NCI-H524 (cell line): ENCODE measurements at regions not wholly inside any gene's neighbourhood (a gene's known extent, or its start where the extent isn't known, plus 50 kb on each side); places are given as distances from the start of the nearest gene placed in this dataset.

Experiments
- DNase-seq, 2 experiments: peaks; one replicate each; lab custom pipeline; 2025; lab: John Stamatoyannopoulos, UW

- no peak for DNase-seq
Observed at GRCh38 chr4:165667969-165668368, 205.1 kb upstream of the TLL1 start.

GRCh38 chr4:165668694-165669093 lies 204.3 kb upstream of the TLL1 start:
- no peak for DNase-seq

GRCh38 chr4:165677081-165677480 lies 196.0 kb upstream of the TLL1 start:
- DNase-seq: no peak

- DNase-seq: no peak
Observed at GRCh38 chr4:165678236-165678935, 194.7 kb upstream of the TLL1 start.

GRCh38 chr4:165678936-165679325 lies 194.1 kb upstream of the TLL1 start:
- DNase-seq: no peak

- DNase-seq: no peak
Observed at GRCh38 chr4:165680821-165681220, 192.2 kb upstream of the TLL1 start.

- no peak for DNase-seq
Observed at GRCh38 chr4:165682611-165683010, 190.4 kb upstream of the TLL1 start.

GRCh38 chr4:165684177-165684805 lies 188.7 kb upstream of the TLL1 start:
- no peak for DNase-seq

- no peak for DNase-seq
Observed at GRCh38 chr4:165686756-165687155, 186.3 kb upstream of the TLL1 start.

GRCh38 chr4:165689159-165689558 lies 183.9 kb upstream of the TLL1 start:
- DNase-seq: no peak

- DNase-seq: no peak
Observed at GRCh38 chr4:165692082-165692481, 181.0 kb upstream of the TLL1 start.

- DNase-seq: no peak
Observed at GRCh38 chr4:165698272-165698671, 174.8 kb upstream of the TLL1 start.

- no peak for DNase-seq
Observed at GRCh38 chr4:165699055-165699454, 174.0 kb upstream of the TLL1 start.

GRCh38 chr4:165700855-165701254 lies 172.2 kb upstream of the TLL1 start:
- no peak for DNase-seq

- DNase-seq: no peak
Observed at GRCh38 chr4:165707128-165707527, 165.9 kb upstream of the TLL1 start.

- DNase-seq: no peak
Observed at GRCh38 chr4:165709516-165709915, 163.5 kb upstream of the TLL1 start.

GRCh38 chr4:165709973-165710526 lies 163.0 kb upstream of the TLL1 start:
- no peak for DNase-seq

GRCh38 chr4:165711436-165711835 lies 161.6 kb upstream of the TLL1 start:
- no peak for DNase-seq

- DNase-seq: no peak
Observed at GRCh38 chr4:165711912-165712311, 161.1 kb upstream of the TLL1 start.

- no peak for DNase-seq
Observed at GRCh38 chr4:165714650-165715049, 158.4 kb upstream of the TLL1 start.

- no peak for DNase-seq
Observed at GRCh38 chr4:165715211-165715610, 157.8 kb upstream of the TLL1 start.

- no peak for DNase-seq
Observed at GRCh38 chr4:165715989-165716388, 157.0 kb upstream of the TLL1 start.

- DNase-seq: peak; percentile 4 to 21
Observed at GRCh38 chr4:165716472-165716871, 156.6 kb upstream of the TLL1 start.

GRCh38 chr4:165718660-165719059 lies 154.4 kb upstream of the TLL1 start:
- no peak for DNase-seq
